CD14-positive monocyte (primary cell): ENCODE measurements at regions not wholly inside any gene's neighbourhood (a gene's known extent, or its start where the extent isn't known, plus 50 kb on each side); places are given as distances from the start of the nearest gene placed in this dataset.

Experiments
- DNase-seq, 3 donors: peaks; one replicate each; pipeline ENCODE4 v3.0.0-alpha.2; 2011 to 2022
- H2AFZ ChIP-seq: 2 replicates; pipeline ENCODE4 v1.6.0; 2012; ENCODE audit warnings: mild to moderate bottlenecking, low read depth, low read length, inconsistent platforms; ENCODE audit not compliant: insufficient read depth, poor library complexity, severe bottlenecking
- H3K27ac ChIP-seq, 2 donors: 1 replicate in 1 of 2; 2 replicates in 1 of 2; pipeline ENCODE4 v1.5.1; 2012 to 2013; ENCODE audit warnings: low read length in 2 of 2, control low read depth in 1 of 2, inconsistent platforms in 1 of 2, low read depth in 1 of 2, mild to moderate bottlenecking in 1 of 2
- H3K27me3 ChIP-seq, 2 donors: one replicate each; pipeline versions ENCODE4 v1.6.0 to v1.6.1; 2011 to 2013; ENCODE audit warnings: low read length in 2 of 2; ENCODE audit not compliant: control insufficient read depth in 2 of 2, insufficient read depth in 2 of 2
- H3K36me3 ChIP-seq, 2 donors: replicated peaks in 1 of 2; 1 replicate in 1 of 2; 2 replicates in 1 of 2; pipeline versions ENCODE4 v1.5.1 to v1.6.1; 2012 to 2013; ENCODE audit warnings: low read length in 2 of 2, control low read depth in 1 of 2, inconsistent platforms in 1 of 2, mild to moderate bottlenecking in 1 of 2; ENCODE audit not compliant: insufficient read depth in 2 of 2, control insufficient read depth in 1 of 2
- H3K4me1 ChIP-seq, 2 donors: 1 replicate in 1 of 2; 2 replicates in 1 of 2; pipeline versions ENCODE4 v1.5.1 to v1.6.1; 2012 to 2013; ENCODE audit warnings: low read length in 2 of 2, control low read depth in 1 of 2, inconsistent platforms in 1 of 2, mild to moderate bottlenecking in 1 of 2, moderate library complexity in 1 of 2; ENCODE audit not compliant: insufficient read depth in 2 of 2, control insufficient read depth in 1 of 2
- H3K4me2 ChIP-seq: replicated peaks from 2 replicates; pipeline ENCODE3; 2012; ENCODE audit warnings: low read length, moderate library complexity, mild to moderate bottlenecking; ENCODE audit not compliant: poor library complexity, severe bottlenecking; ENCODE audit errors: extremely low read depth
- H3K4me3 ChIP-seq, 3 experiments: fragments of 200-600 bp in 1 of 3; sonication (generic) in 1 of 3; replicated peaks in 1 of 3; 1 replicate in 2 of 3; 2 replicates in 1 of 3; pipeline ENCODE4 v1.5.1; 2011 to 2013; ENCODE audit warnings: low read length in 3 of 3, mild to moderate bottlenecking in 3 of 3, control low read depth in 2 of 3, low read depth in 2 of 3, inconsistent platforms in 1 of 3, moderate library complexity in 1 of 3
- H3K79me2 ChIP-seq: 2 replicates; pipeline ENCODE4 v1.6.0; 2012; ENCODE audit warnings: mild to moderate bottlenecking, control low read depth, inconsistent platforms, low read length, moderate library complexity; ENCODE audit not compliant: insufficient read depth
- H3K9ac ChIP-seq: 2 replicates; pipeline ENCODE4 v1.6.0; 2017; ENCODE audit warnings: low read length, mild to moderate bottlenecking; ENCODE audit not compliant: insufficient read depth, poor library complexity, severe bottlenecking
- H3K9me3 ChIP-seq, 2 donors: replicated peaks in 1 of 2; 1 replicate in 1 of 2; 2 replicates in 1 of 2; pipeline versions ENCODE4 v1.5.1 to v1.6.1; 2012 to 2013; ENCODE audit warnings: low read length in 2 of 2, control low read depth in 1 of 2; ENCODE audit not compliant: control insufficient read depth in 1 of 2, insufficient read depth in 1 of 2
- H4K20me1 ChIP-seq: 2 replicates; pipeline ENCODE4 v1.6.0; 2012; ENCODE audit warnings: mild to moderate bottlenecking, low read length, control low read depth, moderate library complexity; ENCODE audit not compliant: insufficient read depth
- H3K27ac Mint-ChIP-seq, 7 donors: one replicate each; pipeline ENCODE4 v1.8.0; 2020; ENCODE audit warnings: mild to moderate bottlenecking in 7 of 7, mixed read lengths in 7 of 7, moderate library complexity in 6 of 7, inconsistent platforms in 2 of 7
- H3K27me3 Mint-ChIP-seq, 3 donors: one replicate each; pipeline ENCODE4 v1.8.0; 2021 to 2022; ENCODE audit warnings: low read depth in 3 of 3, mild to moderate bottlenecking in 3 of 3, mixed read lengths in 3 of 3, moderate library complexity in 3 of 3, inconsistent platforms in 1 of 3
- H3K36me3 Mint-ChIP-seq, 2 donors: one replicate each; pipeline ENCODE4 v1.8.0; 2020; ENCODE audit warnings: mixed read lengths in 2 of 2, inconsistent platforms in 1 of 2, mild to moderate bottlenecking in 1 of 2
- H3K4me1 Mint-ChIP-seq: one replicate; pipeline ENCODE4 v1.8.0; 2020; ENCODE audit warnings: mild to moderate bottlenecking, mixed read lengths
- H3K4me3 Mint-ChIP-seq, 2 donors: one replicate each; pipeline ENCODE4 v1.8.0; 2020; ENCODE audit warnings: mild to moderate bottlenecking in 2 of 2, mixed read lengths in 2 of 2, moderate library complexity in 1 of 2
- H3K9me3 Mint-ChIP-seq, 7 donors: one replicate each; pipeline ENCODE4 v1.8.0; 2020 to 2022; ENCODE audit warnings: mixed read lengths in 7 of 7, mild to moderate bottlenecking in 6 of 7, moderate library complexity in 6 of 7, inconsistent platforms in 2 of 7
- CTCF ChIP-seq: fragments of 200-600 bp; IDR thresholded peaks from one replicate; pipeline ENCODE4 v1.8.0; 2022; ENCODE audit warnings: antibody characterized with exemption, mild to moderate bottlenecking
- WGBS: methylation state at CpG from one replicate; pipeline ENCODE4 v1.1.5; 2013; ENCODE audit warnings: missing lambda C conversion rate; ENCODE audit not compliant: insufficient coverage; 5-methylcytosine and 5-hydroxymethylcytosine counted together
- intact Hi-C, 2 donors: fragments of 100-400 bp; cut with micrococcal nuclease; formaldehyde crosslinking; loops; one replicate each; pipeline versions ENCODE4 v1.15.0 to v1.15.1; 2023

- Histone ChIP-seq H2AFZ (no peak overlapping the region), H4K20me1 (no peaks in the 10 kb centered on the region), H3K9me3 (no peaks in the 10 kb centered on the region), H3K36me3 (no peaks in the 10 kb centered on the region), H3K4me3 (no peak overlapping the region), H3K4me1 (no peaks in the 10 kb centered on the region), H3K79me2 (no peaks in the 10 kb centered on the region), H3K9ac (no peak overlapping the region), H3K27me3 (no peaks in the 10 kb centered on the region), H3K4me2 (no peak overlapping the region), H3K27ac (no peak overlapping the region)
- H3K4me3 Mint-ChIP-seq = no peak overlapping the region
- intact Hi-C loops = no loop called here
- H3K27me3 Mint-ChIP-seq = peaks cover 0 to under 1% (median 0%) of the 10 kb centered on the region in 3 donors
- no peak overlapping the region for H3K27ac Mint-ChIP-seq
- H3K36me3 Mint-ChIP-seq = no peaks in the 10 kb centered on the region
- no peak for TF ChIP-seq CTCF
- H3K4me1 Mint-ChIP-seq = no peaks in the 10 kb centered on the region
- no peak for DNase-seq
- no peaks in the 10 kb centered on the region for H3K9me3 Mint-ChIP-seq
Measured at GRCh38 chr12:76957301-76957700, 78.5 kb upstream of the CSRP2 start.

DNA sequence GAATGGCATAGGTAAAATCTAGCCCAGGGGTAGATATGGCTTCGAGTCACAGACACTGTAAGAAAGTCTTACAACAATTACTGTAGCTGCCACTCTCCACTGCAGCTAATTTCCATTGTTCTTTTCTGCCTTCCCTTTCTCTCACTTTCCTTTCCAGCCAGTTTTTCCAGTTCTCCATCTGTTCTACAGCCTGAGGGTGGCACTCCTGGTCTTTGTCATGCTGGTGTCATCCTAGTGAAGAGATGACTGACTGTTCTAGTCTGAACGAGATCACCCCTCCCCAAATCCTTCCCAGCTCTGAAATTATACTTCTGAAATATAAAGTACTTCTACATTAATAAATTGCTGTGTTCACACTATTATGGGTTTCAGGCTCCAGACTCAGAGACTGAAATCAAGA is 74.2 kb upstream of the CSRP2 start:
- Histone ChIP-seq H3K4me1 (no peaks in the 10 kb centered on the region), H3K79me2 (no peaks in the 10 kb centered on the region), H3K36me3 (no peaks in the 10 kb centered on the region), H3K27ac (no peak overlapping the region), H3K4me3 (no peak overlapping the region), H3K9me3 (no peaks in the 10 kb centered on the region), H3K9ac (no peak overlapping the region), H3K4me2 (no peak overlapping the region), H4K20me1 (no peaks in the 10 kb centered on the region), H2AFZ (no peak overlapping the region), H3K27me3 (no peaks in the 10 kb centered on the region)
- no CpG with 5 or more reads among the region's 2 CpGs for WGBS
- H3K4me1 Mint-ChIP-seq = no peaks in the 10 kb centered on the region
- intact Hi-C loops = no loop called here
- no peak overlapping the region for H3K27ac Mint-ChIP-seq
- H3K27me3 Mint-ChIP-seq = peaks cover 0 to 2% (median 0%) of the 10 kb centered on the region in 3 donors
- H3K9me3 Mint-ChIP-seq = peaks cover 0 to 2% (median 0%) of the 10 kb centered on the region in 7 donors
- TF ChIP-seq CTCF = no peak
- DNase-seq = no peak
- no peak overlapping the region for H3K4me3 Mint-ChIP-seq
- no peaks in the 10 kb centered on the region for H3K36me3 Mint-ChIP-seq
